WI38 (cell line): ENCODE measurements at regions not wholly inside any gene's neighbourhood (a gene's known extent, or its start where the extent isn't known, plus 50 kb on each side); places are given as distances from the start of the nearest gene placed in this dataset.
"Not testable (repeated sequence)": the region's sequence is repeated elsewhere in the genome, so short reads cannot be mapped to it uniquely, and the experiment has no call there.

Source experiments
- H3K4me3 ChIP-seq: 2 replicates; pipeline ENCODE4 v1.5.1; 2011; ENCODE audit warnings: low read depth, mild to moderate bottlenecking, control low read depth, low read length
- TF ChIP-seq, protein P1 (sequence below): IDR thresholded peaks from 2 replicates; pipeline ENCODE4 v1.5.1; 2012; ENCODE audit warnings: low read depth, mild to moderate bottlenecking, control low read depth, low read length

- TF ChIP-seq, protein P1, sequence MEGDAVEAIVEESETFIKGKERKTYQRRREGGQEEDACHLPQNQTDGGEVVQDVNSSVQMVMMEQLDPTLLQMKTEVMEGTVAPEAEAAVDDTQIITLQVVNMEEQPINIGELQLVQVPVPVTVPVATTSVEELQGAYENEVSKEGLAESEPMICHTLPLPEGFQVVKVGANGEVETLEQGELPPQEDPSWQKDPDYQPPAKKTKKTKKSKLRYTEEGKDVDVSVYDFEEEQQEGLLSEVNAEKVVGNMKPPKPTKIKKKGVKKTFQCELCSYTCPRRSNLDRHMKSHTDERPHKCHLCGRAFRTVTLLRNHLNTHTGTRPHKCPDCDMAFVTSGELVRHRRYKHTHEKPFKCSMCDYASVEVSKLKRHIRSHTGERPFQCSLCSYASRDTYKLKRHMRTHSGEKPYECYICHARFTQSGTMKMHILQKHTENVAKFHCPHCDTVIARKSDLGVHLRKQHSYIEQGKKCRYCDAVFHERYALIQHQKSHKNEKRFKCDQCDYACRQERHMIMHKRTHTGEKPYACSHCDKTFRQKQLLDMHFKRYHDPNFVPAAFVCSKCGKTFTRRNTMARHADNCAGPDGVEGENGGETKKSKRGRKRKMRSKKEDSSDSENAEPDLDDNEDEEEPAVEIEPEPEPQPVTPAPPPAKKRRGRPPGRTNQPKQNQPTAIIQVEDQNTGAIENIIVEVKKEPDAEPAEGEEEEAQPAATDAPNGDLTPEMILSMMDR, result no peak
- no peak overlapping the region for H3K4me3 ChIP-seq
These were observed 423.7 kb downstream of the MRPL39 start for GRCh38 chr21:25183577-25183976.

DNA sequence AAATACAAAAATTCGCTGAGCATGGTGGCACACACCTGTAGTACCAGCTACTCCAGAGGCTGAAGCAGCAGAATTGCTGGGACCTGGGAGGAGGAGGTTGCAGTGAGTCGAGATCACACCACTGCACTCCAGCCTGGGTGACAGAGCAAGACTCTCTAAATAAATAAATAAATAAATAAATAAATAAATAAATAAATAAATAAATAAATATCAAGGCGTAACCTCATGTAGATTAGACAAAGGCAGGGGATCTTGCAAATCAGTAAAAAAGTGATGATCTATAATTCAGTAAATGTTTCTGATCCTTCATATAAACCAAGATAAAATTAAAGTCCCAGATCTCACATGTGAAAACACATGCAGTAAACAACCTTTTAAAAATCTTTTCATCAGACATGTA, 425.6 kb downstream of the MRPL39 start:
- not testable (repeated sequence) for H3K4me3 ChIP-seq

GRCh38 chr21:25179116-25179515, 428.2 kb downstream of the MRPL39 start:
- no peak overlapping the region for H3K4me3 ChIP-seq
- TF ChIP-seq, protein P1, result no peak

GRCh38 chr21:25176637-25177412, 430.5 kb downstream of the MRPL39 start:
- TF ChIP-seq, protein P1, result no peak
- no peak overlapping the region for H3K4me3 ChIP-seq

DNA sequence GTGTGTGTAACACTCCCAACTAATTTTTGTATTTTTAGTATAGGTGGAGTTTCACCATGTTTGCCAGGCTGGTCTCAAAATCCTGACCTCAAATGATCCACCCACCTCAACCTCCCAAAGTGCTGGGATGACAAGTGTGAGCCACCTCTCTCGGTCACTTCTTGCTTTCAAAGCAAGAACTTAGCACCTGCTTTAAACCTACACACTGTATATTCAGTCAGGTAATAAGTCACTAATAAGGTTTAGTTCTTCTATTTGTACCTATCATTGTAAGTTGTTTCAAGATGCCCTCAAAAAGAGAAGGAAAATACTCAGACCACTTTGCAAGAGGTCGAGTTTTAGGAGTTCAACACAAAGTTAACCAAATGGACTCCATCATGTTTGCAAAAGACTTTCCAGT, 431.3 kb downstream of the MRPL39 start:
- no peak overlapping the region for H3K4me3 ChIP-seq
- TF ChIP-seq, protein P1, result no peak

- TF ChIP-seq, protein P1, result no peak
These were observed 435.8 kb downstream of the MRPL39 start for GRCh38 chr21:25171438-25171837.

DNA sequence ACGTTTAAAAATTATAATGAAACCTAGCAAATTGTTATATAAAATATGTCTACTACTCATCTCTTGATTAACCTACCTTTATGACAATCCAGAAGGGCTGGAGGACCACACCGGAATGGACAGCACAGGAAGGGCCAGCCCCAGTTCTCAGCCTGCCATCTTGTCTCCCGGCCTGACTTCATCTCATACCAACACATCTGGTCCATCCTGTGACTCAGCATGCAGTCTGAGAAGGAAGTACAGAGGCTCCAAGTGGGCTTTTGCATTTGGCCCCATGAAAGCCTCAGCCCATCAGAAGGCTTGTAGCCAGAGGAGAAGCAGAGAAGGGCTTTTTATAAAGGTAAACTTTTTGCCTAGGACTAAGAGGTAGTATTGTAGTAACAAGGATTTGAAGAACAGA, 436.6 kb downstream of the MRPL39 start:
- TF ChIP-seq, protein P1, result no peak

More at GRCh38 chr21:25171438-25171837, 435.8 kb downstream of the MRPL39 start:
- no peak overlapping the region for H3K4me3 ChIP-seq

GRCh38 chr21:25169370-25169769, 437.9 kb downstream of the MRPL39 start:
- no peak overlapping the region for H3K4me3 ChIP-seq
- TF ChIP-seq, protein P1, result no peak

More for the DNA sequence above, 436.6 kb downstream of the MRPL39 start:
- no peak overlapping the region for H3K4me3 ChIP-seq

DNA sequence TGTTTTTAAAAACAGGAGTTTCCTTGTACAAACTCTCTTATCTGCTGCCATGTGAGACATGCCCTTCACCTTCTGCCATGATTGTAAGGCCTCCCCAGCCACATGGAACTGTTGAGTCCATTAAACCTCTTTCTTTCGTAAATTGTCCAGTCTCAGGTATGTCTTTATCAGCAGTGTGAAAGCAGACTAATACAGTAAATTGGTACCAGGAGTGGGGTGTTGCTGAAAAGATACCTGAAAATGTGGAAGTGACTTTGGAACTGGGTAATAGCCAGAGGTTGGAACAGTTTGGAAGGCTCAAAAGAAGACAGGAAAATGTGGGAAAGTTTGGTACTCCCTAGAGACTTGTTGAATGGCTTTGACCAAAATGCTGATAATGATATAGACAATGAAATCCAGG, 440.4 kb downstream of the MRPL39 start:
- H3K4me3 ChIP-seq, result not testable (repeated sequence)
